MCF 10A (cell line): ENCODE measurements at regions not wholly inside any gene's neighbourhood (a gene's known extent, or its start where the extent isn't known, plus 50 kb on each side); places are given as distances from the start of the nearest gene placed in this dataset.
A peak's percentile ranks its signal among the peaks of the same experiment; 100 is the strongest.

Experiments
- BruUV-seq: library from RNA; stranded (reverse); fragments of 400-500 nt; replicated peaks from 2 replicates; lab custom pipeline; 2021; lab: Mats Ljungman, UMichigan
- CTCF ChIA-PET: fragments of 300-600 bp; sonication (Branson Sonifier 250); formaldehyde crosslinking; extraction: SDS; loops from one replicate; lab custom pipeline; 2021; ENCODE audit warnings: antibody characterized with exemption, inconsistent platforms; lab: Yijun Ruan, JAX
- POLR2A ChIA-PET: fragments of 300-600, 350-650 bp; sonication (Branson Sonifier 250); formaldehyde crosslinking; extraction: SDS; loops from one replicate; lab custom pipeline; 2020; ENCODE audit warnings: antibody characterized with exemption, inconsistent platforms; lab: Yijun Ruan, JAX
- DNase-seq: peaks from one replicate; pipeline ENCODE4 v3.0.0-alpha.2; 2018; ENCODE audit not compliant: unreplicated experiment
- H3K27ac Mint-ChIP-seq: one replicate; pipeline ENCODE4 v1.8.0; 2022; ENCODE audit warnings: mild to moderate bottlenecking, low read depth, mixed read lengths; ENCODE audit not compliant: unreplicated experiment
- H3K27me3 Mint-ChIP-seq: one replicate; pipeline ENCODE4 v1.8.0; 2022; ENCODE audit warnings: mixed read lengths; ENCODE audit not compliant: insufficient read depth, unreplicated experiment
- H3K36me3 Mint-ChIP-seq: one replicate; pipeline ENCODE4 v1.8.0; 2022; ENCODE audit warnings: mild to moderate bottlenecking, moderate library complexity, mixed read lengths; ENCODE audit not compliant: insufficient read depth, unreplicated experiment
- H3K4me1 Mint-ChIP-seq: one replicate; pipeline ENCODE4 v1.8.0; 2022; ENCODE audit warnings: mixed read lengths; ENCODE audit not compliant: insufficient read depth, unreplicated experiment
- H3K4me3 Mint-ChIP-seq: one replicate; pipeline ENCODE4 v1.8.0; 2022; ENCODE audit warnings: mild to moderate bottlenecking, moderate library complexity, mixed read lengths; ENCODE audit not compliant: unreplicated experiment
- H3K9me3 Mint-ChIP-seq: one replicate; pipeline ENCODE4 v1.8.0; 2022; ENCODE audit warnings: mixed read lengths; ENCODE audit not compliant: unreplicated experiment
- CTCF ChIP-seq: fragments of 200-600 bp; IDR thresholded peaks from one replicate; pipeline ENCODE4 v1.8.0; 2022; ENCODE audit warnings: antibody characterized with exemption, mild to moderate bottlenecking; ENCODE audit not compliant: unreplicated experiment
- intact Hi-C: fragments of 100-400 bp; cut with micrococcal nuclease; formaldehyde crosslinking; loops from 2 replicates; pipeline ENCODE4 v1.14.1; 2022

DNA sequence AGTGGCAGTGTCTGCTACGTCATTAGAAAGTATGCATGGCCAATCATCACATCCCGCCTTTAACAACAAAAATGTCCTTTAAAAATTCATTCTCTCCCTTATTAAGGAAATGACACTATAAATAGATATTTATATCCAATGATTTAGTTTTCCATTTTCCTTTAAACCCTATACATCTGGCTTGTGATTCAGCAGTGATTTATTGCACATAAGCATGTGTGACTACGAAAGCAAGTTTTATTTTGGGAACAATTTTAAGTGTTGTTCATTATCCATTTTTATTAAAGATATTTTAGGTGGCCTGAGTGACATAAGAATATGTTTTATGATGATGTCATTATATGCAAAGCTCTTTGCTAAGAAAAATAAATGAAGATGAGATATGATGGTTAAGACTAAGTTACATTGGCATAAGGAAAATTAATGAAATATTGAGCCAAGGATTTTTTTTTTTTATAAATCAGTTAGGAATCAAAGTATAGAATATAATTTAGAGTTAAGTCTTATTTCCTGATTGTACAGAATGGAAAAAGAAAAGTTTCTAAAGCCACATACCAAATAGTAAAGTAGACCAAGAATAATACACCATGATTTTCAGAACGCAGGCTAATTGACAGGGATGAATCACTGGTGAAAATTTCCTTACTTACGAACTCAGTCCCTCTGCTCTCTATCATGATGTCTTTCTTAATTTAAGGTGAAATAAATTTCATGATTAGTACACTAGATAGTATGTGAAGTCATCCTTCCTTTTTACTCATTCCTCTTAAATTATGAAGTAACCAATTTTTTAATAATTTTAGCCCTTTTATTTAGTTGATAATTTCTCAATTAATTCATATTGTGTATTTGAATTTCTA is 822.4 kb downstream of the FAT4 start:
- CTCF ChIA-PET, result interaction anchor here (0.7 kb wide), 1 partner anchor 149 kb away, joined by 4 read pairs; no protein-coding TSS in a partner anchor
- POLR2A ChIA-PET, result no interaction called here
- Mint-ChIP-seq H3K4me1 (no peaks in the 10 kb centered on the region), H3K36me3 (no peaks in the 10 kb centered on the region), H3K27me3 (no peaks in the 10 kb centered on the region), H3K27ac (no peak overlapping the region), H3K4me3 (no peak overlapping the region), H3K9me3 (peaks cover 6% of the 10 kb centered on the region)
- no TSS peak for BruUV-seq
- no peak for TF ChIP-seq CTCF
- intact Hi-C loops, result no loop called here
- no peak for DNase-seq

GRCh38 chr4:126137782-126138170 is 823.0 kb downstream of the FAT4 start:
- CTCF ChIA-PET, result no interaction called here
- Mint-ChIP-seq H3K27me3 (no peaks in the 10 kb centered on the region), H3K4me3 (no peak overlapping the region), H3K4me1 (no peaks in the 10 kb centered on the region), H3K27ac (no peak overlapping the region), H3K36me3 (no peaks in the 10 kb centered on the region), H3K9me3 (peaks cover 6% of the 10 kb centered on the region)
- POLR2A ChIA-PET, result no interaction called here
- TF ChIP-seq CTCF, result no peak
- no TSS peak for BruUV-seq
- no peak for DNase-seq
- intact Hi-C loops, result no loop called here

- Mint-ChIP-seq H3K4me3 (no peak overlapping the region), H3K27ac (no peak overlapping the region), H3K36me3 (no peaks in the 10 kb centered on the region), H3K27me3 (no peaks in the 10 kb centered on the region), H3K4me1 (no peaks in the 10 kb centered on the region), H3K9me3 (peaks cover 10% of the 10 kb centered on the region)
- intact Hi-C loops, result no loop called here
- TF ChIP-seq CTCF, result no peak
- POLR2A ChIA-PET, result no interaction called here
- DNase-seq, result no peak
- BruUV-seq, result no TSS peak
- CTCF ChIA-PET, result no interaction called here
These were observed 829.9 kb downstream of the FAT4 start for GRCh38 chr4:126144543-126145237.

DNA sequence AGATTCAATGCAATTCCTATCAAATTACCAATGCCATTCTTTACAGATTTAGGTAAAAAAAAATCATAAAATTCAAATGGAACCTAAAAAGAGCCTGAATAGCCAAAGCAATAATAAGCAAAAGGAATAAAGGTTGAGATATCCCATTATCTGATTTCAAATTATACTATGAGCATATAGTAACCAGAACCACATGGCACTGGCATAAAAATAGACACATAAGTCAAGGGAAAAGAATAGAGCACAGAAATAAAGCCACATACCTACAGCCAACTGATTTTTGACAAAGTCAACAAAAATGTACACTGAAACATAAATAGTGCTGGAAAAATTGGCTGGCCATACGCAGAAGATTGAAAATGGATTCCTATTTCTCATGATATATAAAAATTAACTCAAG is 853.7 kb downstream of the FAT4 start:
- no peak for TF ChIP-seq CTCF
- Mint-ChIP-seq H3K4me1 (peaks cover 6% of the 10 kb centered on the region), H3K27me3 (no peaks in the 10 kb centered on the region), H3K36me3 (no peaks in the 10 kb centered on the region), H3K9me3 (no peaks in the 10 kb centered on the region), H3K27ac (peak overlapping the region; percentile 53), H3K4me3 (no peak overlapping the region)
- CTCF ChIA-PET, result interaction anchor here (1.2 kb wide), 1 partner anchor 7 kb away, joined by 4 read pairs; no protein-coding TSS in a partner anchor
- POLR2A ChIA-PET, result no interaction called here
- BruUV-seq, result no TSS peak
- DNase-seq, result no peak
- intact Hi-C loops, result no loop called here
